H1 (cell line): ENCODE measurements at regions not wholly inside any gene's neighbourhood (a gene's known extent, or its start where the extent isn't known, plus 50 kb on each side); places are given as distances from the start of the nearest gene placed in this dataset.

ENCODE experiments used
- CTCF ChIA-PET: fragments of 300-600 bp; sonication (Branson Sonifier 250); formaldehyde crosslinking; loops from one replicate; lab custom pipeline; 2021; ENCODE audit not compliant: partially characterized antibody; lab: Charles Lee
- POLR2A ChIA-PET: fragments of 300-600 bp; sonication (Branson Sonifier 250); formaldehyde crosslinking; loops from one replicate; lab custom pipeline; 2021; ENCODE audit warnings: inconsistent platforms; ENCODE audit not compliant: partially characterized antibody; lab: Charles Lee
- DNase-seq, 2 experiments: peaks; one replicate each; pipeline versions ENCODE4 v3.0.0 to v3.0.0-alpha.2; 2010 to 2022; ENCODE audit warnings: low spot score in 2 of 2, low read depth in 1 of 2, mixed read lengths in 1 of 2
- FAIRE-seq: peaks from 2 replicates; lab custom pipeline; 2011; peaks lifted over from hg19 to GRCh38; lab: Jason Lieb, UNC
- H2AFZ ChIP-seq: 2 replicates; pipeline ENCODE4 v1.8.1; 2012; ENCODE audit warnings: low read length, inconsistent platforms
- H2AK5ac ChIP-seq: 2 replicates; pipeline ENCODE4 v1.6.1; 2013; ENCODE audit warnings: low read depth, low read length
- H2BK120ac ChIP-seq: replicated peaks from 2 replicates; pipeline ENCODE3; 2013; ENCODE audit warnings: low read depth, low read length, inconsistent platforms
- H2BK12ac ChIP-seq: 2 replicates; pipeline ENCODE4 v1.6.1; 2013; ENCODE audit warnings: low read depth, low read length
- H2BK15ac ChIP-seq: 2 replicates; pipeline ENCODE4 v1.6.1; 2013; ENCODE audit warnings: low read length
- H2BK20ac ChIP-seq: 2 replicates; pipeline ENCODE4 v1.6.1; 2013; ENCODE audit warnings: low read length
- H2BK5ac ChIP-seq: 2 replicates; pipeline ENCODE4 v1.6.1; 2013; ENCODE audit warnings: low read depth, low read length
- H3K14ac ChIP-seq: 2 replicates; pipeline ENCODE4 v1.6.1; 2013; ENCODE audit warnings: inconsistent platforms; ENCODE audit not compliant: insufficient read length
- H3K18ac ChIP-seq: 2 replicates; pipeline ENCODE4 v1.6.1; 2013; ENCODE audit warnings: low read length; ENCODE audit errors: extremely low read depth
- H3K23ac ChIP-seq: 2 replicates; pipeline ENCODE4 v1.6.1; 2013; ENCODE audit warnings: inconsistent platforms; ENCODE audit not compliant: insufficient read length
- H3K23me2 ChIP-seq: 2 replicates; pipeline ENCODE4 v1.6.1; 2013; ENCODE audit warnings: low read depth, low read length
- H3K27ac ChIP-seq: 2 replicates; pipeline ENCODE4 v1.6.1; 2011; ENCODE audit warnings: low read depth, low read length, inconsistent platforms
- H3K27me3 ChIP-seq, 4 experiments: replicated peaks in 1 of 4; 1 replicate in 1 of 4; 2 replicates in 3 of 4; pipeline versions ENCODE4 v1.6.1 to v1.8.1; 2011 to 2013; ENCODE audit warnings: low read length in 3 of 4, mild to moderate bottlenecking in 3 of 4, inconsistent platforms in 2 of 4, mixed read lengths in 2 of 4, moderate library complexity in 1 of 4; ENCODE audit not compliant: control insufficient read depth in 3 of 4, insufficient read depth in 3 of 4; ENCODE audit errors: extremely low read depth in 1 of 4
- H3K36me3 ChIP-seq, 4 experiments: 2 replicates each; pipeline versions ENCODE4 v1.6.1 to v1.8.1; 2011 to 2013; ENCODE audit warnings: mild to moderate bottlenecking in 4 of 4, low read length in 3 of 4, moderate library complexity in 2 of 4, control low read depth in 1 of 4, inconsistent platforms in 1 of 4; ENCODE audit not compliant: insufficient read depth in 4 of 4, control insufficient read depth in 2 of 4
- H3K4ac ChIP-seq: replicated peaks from 2 replicates; pipeline ENCODE3; 2013; ENCODE audit warnings: low read length, low read depth, mixed read lengths, inconsistent platforms; ENCODE audit not compliant: insufficient read length
- H3K4me1 ChIP-seq, 4 experiments: replicated peaks in 1 of 4; 1 replicate in 1 of 4; 2 replicates in 3 of 4; pipeline versions ENCODE4 v1.6.1 to v1.8.1; 2011 to 2013; ENCODE audit warnings: low read length in 3 of 4, inconsistent platforms in 2 of 4, mixed read lengths in 1 of 4; ENCODE audit not compliant: insufficient read depth in 4 of 4, control insufficient read depth in 3 of 4
- H3K4me2 ChIP-seq, 2 experiments: 2 replicates each; pipeline versions ENCODE4 v1.6.1 to v1.8.1; 2011 to 2013; ENCODE audit warnings: low read depth in 2 of 2, low read length in 2 of 2, control low read depth in 1 of 2, inconsistent platforms in 1 of 2, mild to moderate bottlenecking in 1 of 2; ENCODE audit not compliant: insufficient read depth in 1 of 2
- H3K4me3 ChIP-seq, 4 experiments: fragments of 200-600, 300-600 bp in 1 of 4; sonication (generic), shearing (Covaris generic), sonication (Bioruptor Twin) in 1 of 4; 2 replicates each; pipeline versions ENCODE4 v1.5.1 to v1.8.1; 2011 to 2016; ENCODE audit warnings: low read length in 4 of 4, low read depth in 3 of 4, control low read depth in 2 of 4, inconsistent platforms in 2 of 4, mild to moderate bottlenecking in 2 of 4, mixed read lengths in 1 of 4, moderate library complexity in 1 of 4; ENCODE audit not compliant: insufficient read depth in 2 of 4; ENCODE audit errors: extremely low read depth in 1 of 4
- H3K56ac ChIP-seq: replicated peaks from 2 replicates; pipeline ENCODE3; 2013; ENCODE audit warnings: low read depth, mild to moderate bottlenecking, mixed read lengths, low read length, inconsistent platforms; ENCODE audit not compliant: insufficient read length
- H3K79me1 ChIP-seq: 2 replicates; pipeline ENCODE4 v1.6.1; 2013; ENCODE audit warnings: low read depth, low read length, control low read depth
- H3K79me2 ChIP-seq, 2 experiments: 2 replicates each; pipeline versions ENCODE4 v1.6.1 to v1.8.1; 2012 to 2013; ENCODE audit warnings: low read length in 2 of 2, mild to moderate bottlenecking in 2 of 2, inconsistent platforms in 1 of 2; ENCODE audit not compliant: insufficient read depth in 2 of 2, control insufficient read depth in 1 of 2
- H3K9ac ChIP-seq, 4 experiments: replicated peaks in 1 of 4; 1 replicate in 1 of 4; 2 replicates in 3 of 4; pipeline versions ENCODE4 v1.6.1 to v1.8.1; 2011 to 2013; ENCODE audit warnings: low read depth in 3 of 4, low read length in 3 of 4, control low read depth in 2 of 4, mild to moderate bottlenecking in 2 of 4, moderate library complexity in 2 of 4, inconsistent platforms in 1 of 4; ENCODE audit errors: extremely low read depth in 1 of 4
- H3K9me3 ChIP-seq, 2 experiments: 2 replicates each; pipeline versions ENCODE4 v1.6.1 to v1.8.1; 2012 to 2013; ENCODE audit warnings: mild to moderate bottlenecking in 2 of 2, moderate library complexity in 2 of 2, control low read depth in 1 of 2, inconsistent platforms in 1 of 2, low read depth in 1 of 2, low read length in 1 of 2, mixed read lengths in 1 of 2; ENCODE audit not compliant: insufficient read depth in 2 of 2
- H4K20me1 ChIP-seq, 2 experiments: replicated peaks in 1 of 2; 2 replicates each; pipeline versions ENCODE3 to v1.8.1; 2011 to 2013; ENCODE audit warnings: inconsistent platforms in 2 of 2, low read length in 2 of 2, mild to moderate bottlenecking in 1 of 2; ENCODE audit not compliant: insufficient read depth in 2 of 2, control insufficient read depth in 1 of 2
- H4K5ac ChIP-seq: 2 replicates; pipeline ENCODE4 v1.6.1; 2013; ENCODE audit warnings: low read length, low read depth, mixed read lengths, inconsistent platforms; ENCODE audit not compliant: insufficient read length
- H4K8ac ChIP-seq: 2 replicates; pipeline ENCODE4 v1.8.0; 2013; ENCODE audit warnings: mild to moderate bottlenecking, moderate library complexity, low read length, inconsistent platforms; ENCODE audit not compliant: insufficient read depth; ENCODE audit errors: extremely low read depth
- H4K91ac ChIP-seq: replicated peaks from 2 replicates; pipeline ENCODE3; 2013; ENCODE audit warnings: low read length, mixed read lengths, inconsistent platforms; ENCODE audit not compliant: insufficient read length
- BACH1 ChIP-seq: IDR thresholded peaks from 2 replicates; pipeline ENCODE4 v1.6.1; 2012; ENCODE audit warnings: low read length, improper control_type of control experiment
- BRCA1 ChIP-seq: IDR thresholded peaks from 2 replicates; pipeline ENCODE4 v1.6.1; 2012; ENCODE audit warnings: low read depth, low read length, improper control_type of control experiment
- CBX8 ChIP-seq: fragments of 300-800, 300-1000 bp; sonication (generic); IDR thresholded peaks from 2 replicates; pipeline ENCODE4 v1.7.1; 2016; ENCODE audit warnings: low read depth, low read length, borderline replicate concordance
- CHD1 ChIP-seq: IDR thresholded peaks from 2 replicates; pipeline ENCODE4 v1.6.1; 2012; ENCODE audit warnings: low read depth, low read length, improper control_type of control experiment
- CREB1 ChIP-seq: IDR thresholded peaks from 2 replicates; pipeline ENCODE4 v1.6.1; 2012; ENCODE audit warnings: inconsistent platforms
- EGR1 ChIP-seq: IDR thresholded peaks from 2 replicates; pipeline ENCODE4 v1.6.1; 2011; ENCODE audit warnings: low read depth, low read length, borderline replicate concordance
- GTF2F1 ChIP-seq: IDR thresholded peaks from 2 replicates; pipeline ENCODE4 v1.6.1; 2012; ENCODE audit warnings: low read depth, low read length, improper control_type of control experiment, borderline replicate concordance
- PHF8 ChIP-seq: fragments of 200-600 bp; sonication (generic); conservative IDR thresholded peaks from 2 replicates; pipeline ENCODE4 v1.7.1; 2012; ENCODE audit warnings: low read depth, mild to moderate bottlenecking, inconsistent platforms, low read length, moderate library complexity
- POLR2A ChIP-seq, 2 experiments: IDR thresholded peaks; 1 replicate in 1 of 2; 2 replicates in 1 of 2; pipeline ENCODE4 v1.6.1; 2011; ENCODE audit warnings: low read depth in 2 of 2, low read length in 2 of 2, mild to moderate bottlenecking in 2 of 2; ENCODE audit errors: control extremely low read depth in 1 of 2
- RAD21 ChIP-seq, 2 experiments: IDR thresholded peaks in 1 of 2; conservative IDR thresholded peaks in 1 of 2; 2 replicates each; pipeline ENCODE4 v1.6.1; 2011; ENCODE audit warnings: low read depth in 2 of 2, low read length in 2 of 2, improper control_type of control experiment in 1 of 2, inconsistent platforms in 1 of 2, mild to moderate bottlenecking in 1 of 2, moderate library complexity in 1 of 2
- RFX5 ChIP-seq: IDR thresholded peaks from 2 replicates; pipeline ENCODE4 v1.6.1; 2011; ENCODE audit warnings: low read depth, low read length, improper control_type of control experiment, borderline replicate concordance
- SRF ChIP-seq: IDR thresholded peaks from 2 replicates; pipeline ENCODE4 v1.6.1; 2011; ENCODE audit warnings: mild to moderate bottlenecking, low read depth, low read length, moderate library complexity
- TAF7 ChIP-seq: optimal IDR thresholded peaks from 2 replicates; pipeline ENCODE3; 2011; ENCODE audit warnings: low read depth, mild to moderate bottlenecking, inconsistent platforms, low read length, moderate library complexity, borderline replicate concordance
- WGBS, 2 experiments: shearing (Covaris generic) in 1 of 2; methylation state at CpG; one replicate each; pipeline versions ENCODE4 v1.1.6 to v1.1.7; 2013 to 2015; ENCODE audit warnings: low lambda C conversion rate in 2 of 2, mixed read lengths in 2 of 2, inconsistent platforms in 1 of 2, low coverage in 1 of 2, missing lambda C conversion rate in 1 of 2; ENCODE audit not compliant: insufficient replicate concordance in 2 of 2, insufficient coverage in 1 of 2, insufficient read length in 1 of 2; ENCODE audit errors: extremely low coverage in 1 of 2, missing lambda C conversion rate in 1 of 2; 5-methylcytosine and 5-hydroxymethylcytosine counted together

GRCh38 chr16:87006021-87006420, 311.2 kb downstream of the C16orf95 start:
- Histone ChIP-seq H4K20me1 (no peaks in the 10 kb centered on the region), H3K4me3 (no peak overlapping the region), H3K9ac (no peak overlapping the region), H3K27ac (no peak overlapping the region), H3K9me3 (peaks cover 13 to 19% of the 10 kb centered on the region in 2 experiments), H3K18ac (no peak overlapping the region), H2BK120ac (no peak overlapping the region), H4K91ac (no peak overlapping the region), H3K56ac (no peak overlapping the region), H2AFZ (no peak overlapping the region), H3K23ac (no peak overlapping the region), H2BK12ac (no peak overlapping the region), H3K36me3 (no peaks in the 10 kb centered on the region; a peak in 1 of 8 replicates), H4K5ac (no peak overlapping the region), H3K4ac (no peak overlapping the region), H3K4me1 (no peaks in the 10 kb centered on the region), H3K23me2 (no peaks in the 10 kb centered on the region), H3K79me1 (no peaks in the 10 kb centered on the region), H3K79me2 (no peaks in the 10 kb centered on the region), H2AK5ac (no peak overlapping the region), H4K8ac (no peak overlapping the region), H3K27me3 (no peaks in the 10 kb centered on the region), H2BK20ac (no peak overlapping the region), H2BK5ac (no peak overlapping the region), H3K14ac (no peak overlapping the region), H2BK15ac (no peak overlapping the region), H3K4me2 (no peak overlapping the region)
- TF ChIP-seq SRF: no peak
- TF ChIP-seq CHD1: no peak
- TF ChIP-seq EGR1: no peak
- no peak for TF ChIP-seq CREB1
- TF ChIP-seq CBX8: no peak
- TF ChIP-seq RFX5: no peak
- no peak for TF ChIP-seq TAF7
- TF ChIP-seq BRCA1: no peak
- no peak for TF ChIP-seq GTF2F1
- TF ChIP-seq BACH1: no peak
- TF ChIP-seq POLR2A (IDR thresholded peaks at IDR 0.05; ENCODE audit: control extremely low read depth in 1 of 2, low read depth in 2 of 2, low read length in 2 of 2): no peak
- TF ChIP-seq RAD21 (IDR thresholded peaks at IDR 0.05 in 1 of 2, conservative IDR thresholded peaks at IDR 0.05 in 1 of 2; ENCODE audit: low read depth in 2 of 2, low read length in 2 of 2): no peak
- no peak for TF ChIP-seq PHF8
- DNase-seq (no peak), FAIRE-seq (no peak)
- WGBS, 2 experiments: 97% methylated on average over 6 of the region's 6 CpGs; no CpG with 5 or more reads in 1 of the 2 experiments
- ChIA-PET CTCF (interaction anchor here (1.2 to 1.8 kb wide), 2 partner anchors 11 to 52 kb away, joined by 3 to 7 read pairs; no protein-coding TSS in a partner anchor), POLR2A (no interaction called here)
